ENCODE measurements at regions not wholly inside any gene's neighbourhood (a gene's known extent, or its start where the extent isn't known, plus 50 kb on each side); places are given as distances from the start of the nearest gene placed in this dataset.

DNA sequence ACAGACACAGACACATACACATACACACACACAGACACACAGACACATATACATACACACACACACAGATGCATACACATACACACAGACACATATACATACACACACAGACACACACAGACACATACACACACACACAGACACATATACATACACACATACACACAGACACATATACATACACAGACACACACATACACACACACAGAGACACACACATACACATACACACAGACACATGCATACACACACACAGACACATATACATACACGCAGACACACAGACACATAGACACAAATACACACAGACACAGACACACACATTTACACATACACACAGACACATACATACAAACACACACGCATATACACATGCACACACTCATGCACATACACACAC lies 81.5 kb upstream of the ARL4C start:
- H3K27me3 ChIP-seq (ENCODE audit: low read depth, low read length) = no peaks in the 10 kb centered on the region
- no peak overlapping the region for H3K4me3 ChIP-seq (ENCODE audit: low read depth in 1 of 2, low read length in 2 of 2)
- no peaks in the 10 kb centered on the region for H3K4me1 ChIP-seq (ENCODE audit: control insufficient read depth in 1 of 2, insufficient read depth in 2 of 2, low read length in 2 of 2)
- no peak overlapping the region for H3K27ac ChIP-seq (ENCODE audit: low read length)
- no peaks in the 10 kb centered on the region for H3K36me3 ChIP-seq (ENCODE audit: control insufficient read depth in 1 of 2, insufficient read depth in 2 of 2, low read length in 2 of 2)
- no peaks in the 10 kb centered on the region for H3K9me3 ChIP-seq (ENCODE audit: control insufficient read depth in 1 of 2, low read length in 2 of 2)

GRCh38 chr2:234577191-234577590 lies 80.3 kb upstream of the ARL4C start:
- H3K9me3 ChIP-seq (ENCODE audit: control insufficient read depth in 1 of 2, low read length in 2 of 2) = no peaks in the 10 kb centered on the region
- H3K36me3 ChIP-seq (ENCODE audit: control insufficient read depth in 1 of 2, insufficient read depth in 2 of 2, low read length in 2 of 2) = no peaks in the 10 kb centered on the region
- H3K27me3 ChIP-seq (ENCODE audit: low read depth, low read length) = no peaks in the 10 kb centered on the region
- no peaks in the 10 kb centered on the region for H3K4me1 ChIP-seq (ENCODE audit: control insufficient read depth in 1 of 2, insufficient read depth in 2 of 2, low read length in 2 of 2)
- no peak overlapping the region for H3K4me3 ChIP-seq (ENCODE audit: low read depth in 1 of 2, low read length in 2 of 2)
- no peak overlapping the region for H3K27ac ChIP-seq (ENCODE audit: low read length)

GRCh38 chr2:234571620-234572407 lies 74.9 kb upstream of the ARL4C start:
- Histone ChIP-seq H3K4me3 (ENCODE audit: low read depth in 1 of 2, low read length in 2 of 2) (no peak overlapping the region), H3K27me3 (ENCODE audit: low read depth, low read length) (no peaks in the 10 kb centered on the region), H3K36me3 (ENCODE audit: control insufficient read depth in 1 of 2, insufficient read depth in 2 of 2, low read length in 2 of 2) (no peaks in the 10 kb centered on the region), H3K9me3 (ENCODE audit: control insufficient read depth in 1 of 2, low read length in 2 of 2) (no peaks in the 10 kb centered on the region), H3K27ac (ENCODE audit: low read length) (no peak overlapping the region), H3K4me1 (ENCODE audit: control insufficient read depth in 1 of 2, insufficient read depth in 2 of 2, low read length in 2 of 2) (no peaks in the 10 kb centered on the region)

GRCh38 chr2:234570476-234570875 lies 73.6 kb upstream of the ARL4C start:
- Histone ChIP-seq H3K9me3 (ENCODE audit: control insufficient read depth in 1 of 2, low read length in 2 of 2) (no peaks in the 10 kb centered on the region), H3K27ac (ENCODE audit: low read length) (no peak overlapping the region), H3K4me1 (ENCODE audit: control insufficient read depth in 1 of 2, insufficient read depth in 2 of 2, low read length in 2 of 2) (no peaks in the 10 kb centered on the region), H3K27me3 (ENCODE audit: low read depth, low read length) (no peaks in the 10 kb centered on the region), H3K36me3 (ENCODE audit: control insufficient read depth in 1 of 2, insufficient read depth in 2 of 2, low read length in 2 of 2) (no peaks in the 10 kb centered on the region), H3K4me3 (ENCODE audit: low read depth in 1 of 2, low read length in 2 of 2) (no peak overlapping the region)

DNA sequence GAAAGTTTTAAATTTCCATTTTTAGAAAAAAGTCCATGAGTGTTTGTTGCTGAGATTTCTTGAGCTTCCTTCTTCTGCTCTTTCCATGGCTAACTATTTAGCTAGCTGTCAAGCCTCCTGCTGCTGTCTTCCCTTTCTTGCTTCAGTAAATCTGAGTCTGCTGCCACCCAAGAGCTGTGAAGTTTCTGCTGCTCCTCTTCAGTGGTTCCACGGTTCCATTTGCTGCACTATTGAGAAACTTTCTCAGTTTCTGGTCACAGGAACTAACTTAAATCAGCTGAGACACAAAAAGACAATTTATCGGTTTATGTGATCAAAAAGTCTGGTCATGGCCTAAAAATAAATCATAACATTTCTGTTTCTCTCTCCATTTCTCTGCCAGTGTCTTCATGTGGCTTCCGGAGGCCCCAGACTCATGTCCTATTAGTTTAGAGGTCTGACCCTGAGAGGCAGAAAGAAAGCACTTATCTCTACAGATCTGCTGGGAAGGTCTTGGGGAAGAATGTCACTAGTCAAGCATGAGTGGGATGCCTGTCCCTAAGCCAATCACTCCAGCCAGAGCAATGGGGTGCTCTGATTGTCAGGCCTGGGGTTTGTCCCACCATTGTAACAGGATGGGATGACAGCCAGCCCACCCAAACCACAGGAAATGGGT lies 73.0 kb upstream of the ARL4C start:
- Histone ChIP-seq H3K4me1 (ENCODE audit: control insufficient read depth in 1 of 2, insufficient read depth in 2 of 2, low read length in 2 of 2) (no peaks in the 10 kb centered on the region), H3K27me3 (ENCODE audit: low read depth, low read length) (no peaks in the 10 kb centered on the region), H3K36me3 (ENCODE audit: control insufficient read depth in 1 of 2, insufficient read depth in 2 of 2, low read length in 2 of 2) (no peaks in the 10 kb centered on the region), H3K27ac (ENCODE audit: low read length) (no peak overlapping the region), H3K4me3 (ENCODE audit: low read depth in 1 of 2, low read length in 2 of 2) (no peak overlapping the region), H3K9me3 (ENCODE audit: control insufficient read depth in 1 of 2, low read length in 2 of 2) (no peaks in the 10 kb centered on the region)

DNA sequence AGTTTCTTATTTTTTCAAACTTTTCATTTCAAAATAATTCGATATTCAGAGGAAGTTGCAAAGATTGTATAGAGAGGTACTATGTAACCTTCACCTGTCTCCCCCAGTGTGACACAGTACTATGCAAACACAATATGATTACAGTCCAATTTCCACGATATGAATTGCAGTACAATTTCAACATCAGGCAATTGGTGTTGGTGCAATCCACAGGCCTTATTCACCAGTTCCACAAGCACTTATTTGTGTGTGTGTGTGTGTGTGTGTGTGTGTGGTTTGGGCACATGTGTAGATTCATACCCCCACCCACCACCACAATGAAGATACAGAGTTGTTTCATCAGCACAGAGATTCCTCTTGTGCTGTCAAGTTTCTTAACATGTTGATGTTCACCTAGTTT lies 69.7 kb upstream of the ARL4C start:
- Histone ChIP-seq H3K27me3 (ENCODE audit: low read depth, low read length) (no peaks in the 10 kb centered on the region), H3K4me1 (ENCODE audit: control insufficient read depth in 1 of 2, insufficient read depth in 2 of 2, low read length in 2 of 2) (no peaks in the 10 kb centered on the region), H3K9me3 (ENCODE audit: control insufficient read depth in 1 of 2, low read length in 2 of 2) (no peaks in the 10 kb centered on the region), H3K36me3 (ENCODE audit: control insufficient read depth in 1 of 2, insufficient read depth in 2 of 2, low read length in 2 of 2) (no peaks in the 10 kb centered on the region), H3K27ac (ENCODE audit: low read length) (no peak overlapping the region), H3K4me3 (ENCODE audit: low read depth in 1 of 2, low read length in 2 of 2) (no peak overlapping the region)

DNA sequence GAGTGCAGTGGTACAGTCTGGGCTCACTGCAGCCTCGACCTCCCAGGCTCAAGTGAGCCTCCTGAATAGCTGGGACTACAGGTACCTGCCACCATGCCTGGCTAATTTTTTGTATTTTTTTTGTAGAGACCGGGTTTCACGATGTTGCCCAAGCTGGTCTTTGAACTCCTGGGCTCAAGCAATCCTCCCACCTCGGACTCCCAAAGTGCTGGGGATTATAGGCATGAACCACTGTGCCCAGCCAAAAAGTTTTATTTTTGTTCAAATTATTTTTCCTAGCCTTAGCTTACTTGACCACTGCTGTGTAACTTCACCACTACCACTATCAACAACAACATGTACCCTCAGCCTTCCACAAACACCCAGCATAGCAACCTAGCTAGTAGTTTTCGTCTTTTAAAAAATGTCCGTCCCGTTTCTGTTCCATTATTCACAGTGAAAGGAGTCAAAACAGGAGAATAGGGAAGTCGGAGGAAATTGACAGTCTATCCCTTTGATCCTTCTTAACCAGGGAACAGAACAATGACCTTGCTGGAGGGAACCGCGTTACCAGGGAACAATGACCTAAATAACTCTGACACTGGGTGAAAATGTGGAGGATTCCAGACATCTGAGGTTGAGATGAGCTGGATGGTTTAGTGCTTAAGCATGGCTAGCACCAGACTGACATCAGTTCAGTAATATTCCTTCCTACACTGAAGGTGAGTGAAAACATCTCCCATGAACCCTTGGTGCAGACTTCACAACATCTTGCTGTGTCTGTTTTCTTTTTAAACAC lies 69.2 kb upstream of the ARL4C start:
- H3K9me3 ChIP-seq (ENCODE audit: control insufficient read depth in 1 of 2, low read length in 2 of 2) = no peaks in the 10 kb centered on the region
- no peaks in the 10 kb centered on the region for H3K4me1 ChIP-seq (ENCODE audit: control insufficient read depth in 1 of 2, insufficient read depth in 2 of 2, low read length in 2 of 2)
- H3K36me3 ChIP-seq (ENCODE audit: control insufficient read depth in 1 of 2, insufficient read depth in 2 of 2, low read length in 2 of 2) = no peaks in the 10 kb centered on the region
- no peak overlapping the region for H3K4me3 ChIP-seq (ENCODE audit: low read depth in 1 of 2, low read length in 2 of 2)
- H3K27ac ChIP-seq (ENCODE audit: low read length) = no peak overlapping the region
- H3K27me3 ChIP-seq (ENCODE audit: low read depth, low read length) = no peaks in the 10 kb centered on the region

GRCh38 chr2:234565201-234565600 lies 68.3 kb upstream of the ARL4C start:
- H3K4me1 ChIP-seq (ENCODE audit: control insufficient read depth in 1 of 2, insufficient read depth in 2 of 2, low read length in 2 of 2) = no peaks in the 10 kb centered on the region
- no peaks in the 10 kb centered on the region for H3K36me3 ChIP-seq (ENCODE audit: control insufficient read depth in 1 of 2, insufficient read depth in 2 of 2, low read length in 2 of 2)
- H3K9me3 ChIP-seq (ENCODE audit: control insufficient read depth in 1 of 2, low read length in 2 of 2) = no peaks in the 10 kb centered on the region
- no peaks in the 10 kb centered on the region for H3K27me3 ChIP-seq (ENCODE audit: low read depth, low read length)
- H3K27ac ChIP-seq (ENCODE audit: low read length) = no peak overlapping the region
- H3K4me3 ChIP-seq (ENCODE audit: low read depth in 1 of 2, low read length in 2 of 2) = no peak overlapping the region

- Histone ChIP-seq H3K4me3 (ENCODE audit: low read depth in 1 of 2, low read length in 2 of 2) (no peak overlapping the region), H3K9me3 (ENCODE audit: control insufficient read depth in 1 of 2, low read length in 2 of 2) (no peaks in the 10 kb centered on the region), H3K27ac (ENCODE audit: low read length) (no peak overlapping the region), H3K27me3 (ENCODE audit: low read depth, low read length) (no peaks in the 10 kb centered on the region), H3K36me3 (ENCODE audit: control insufficient read depth in 1 of 2, insufficient read depth in 2 of 2, low read length in 2 of 2) (no peaks in the 10 kb centered on the region), H3K4me1 (ENCODE audit: control insufficient read depth in 1 of 2, insufficient read depth in 2 of 2, low read length in 2 of 2) (no peaks in the 10 kb centered on the region)
Measured at GRCh38 chr2:234564699-234565098, 67.8 kb upstream of the ARL4C start.

DNA sequence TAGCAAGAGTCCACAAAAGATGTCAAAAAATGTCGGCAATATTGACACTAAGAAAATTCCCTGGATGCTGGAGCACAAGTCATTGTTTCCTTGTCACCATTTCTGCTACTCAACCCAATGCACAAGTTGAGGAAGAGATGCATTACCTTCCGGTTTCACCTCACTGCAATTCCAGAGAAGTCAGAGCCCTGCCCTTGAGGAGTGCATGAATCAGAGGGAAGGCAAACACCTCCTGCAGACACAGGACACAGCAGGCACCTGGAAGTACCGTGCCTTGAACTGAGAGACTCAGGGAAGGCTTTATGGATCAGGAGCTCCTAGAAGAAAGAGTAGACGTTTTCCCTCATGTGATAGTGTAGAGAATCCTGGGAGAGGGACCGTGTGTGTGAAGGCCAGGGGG lies 62.7 kb upstream of the ARL4C start:
- no peaks in the 10 kb centered on the region for H3K36me3 ChIP-seq (ENCODE audit: control insufficient read depth in 1 of 2, insufficient read depth in 2 of 2, low read length in 2 of 2)
- H3K4me3 ChIP-seq (ENCODE audit: low read depth in 1 of 2, low read length in 2 of 2) = no peak overlapping the region
- no peak overlapping the region for H3K27ac ChIP-seq (ENCODE audit: low read length)
- no peaks in the 10 kb centered on the region for H3K9me3 ChIP-seq (ENCODE audit: control insufficient read depth in 1 of 2, low read length in 2 of 2)
- H3K4me1 ChIP-seq (ENCODE audit: control insufficient read depth in 1 of 2, insufficient read depth in 2 of 2, low read length in 2 of 2) = no peaks in the 10 kb centered on the region
- H3K27me3 ChIP-seq (ENCODE audit: low read depth, low read length) = no peaks in the 10 kb centered on the region

GRCh38 chr2:234558642-234559041 lies 61.8 kb upstream of the ARL4C start:
- H3K36me3 ChIP-seq (ENCODE audit: control insufficient read depth in 1 of 2, insufficient read depth in 2 of 2, low read length in 2 of 2) = no peaks in the 10 kb centered on the region
- no peaks in the 10 kb centered on the region for H3K4me1 ChIP-seq (ENCODE audit: control insufficient read depth in 1 of 2, insufficient read depth in 2 of 2, low read length in 2 of 2)
- H3K27me3 ChIP-seq (ENCODE audit: low read depth, low read length) = no peaks in the 10 kb centered on the region
- H3K9me3 ChIP-seq (ENCODE audit: control insufficient read depth in 1 of 2, low read length in 2 of 2) = no peaks in the 10 kb centered on the region
- no peak overlapping the region for H3K27ac ChIP-seq (ENCODE audit: low read length)
- H3K4me3 ChIP-seq (ENCODE audit: low read depth in 1 of 2, low read length in 2 of 2) = no peak overlapping the region
